ENCODE measurements at regions not wholly inside any gene's neighbourhood (a gene's known extent, or its start where the extent isn't known, plus 50 kb on each side); places are given as distances from the start of the nearest gene placed in this dataset.

DNA sequence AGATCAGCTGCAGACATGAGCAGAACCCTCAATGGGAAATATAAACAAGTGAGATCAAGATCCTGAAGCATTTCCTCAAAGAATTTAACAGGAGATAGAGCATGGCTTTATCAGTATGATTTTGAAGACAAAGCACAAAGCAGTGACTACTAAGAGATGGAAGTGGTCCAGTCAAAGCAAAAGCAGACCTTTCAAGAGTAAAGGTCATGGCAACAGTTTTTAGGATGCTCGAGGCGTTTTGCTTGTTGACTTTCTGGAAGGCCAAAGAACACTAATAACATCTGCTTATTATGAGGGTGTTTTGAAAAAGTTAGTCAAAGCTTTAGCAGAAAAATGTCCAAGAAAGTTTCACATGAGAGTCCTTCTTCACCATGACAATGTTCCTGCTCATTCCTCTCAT is 128.5 kb downstream of the KCNE4 start:
- TF ChIP-seq, protein P1, sequence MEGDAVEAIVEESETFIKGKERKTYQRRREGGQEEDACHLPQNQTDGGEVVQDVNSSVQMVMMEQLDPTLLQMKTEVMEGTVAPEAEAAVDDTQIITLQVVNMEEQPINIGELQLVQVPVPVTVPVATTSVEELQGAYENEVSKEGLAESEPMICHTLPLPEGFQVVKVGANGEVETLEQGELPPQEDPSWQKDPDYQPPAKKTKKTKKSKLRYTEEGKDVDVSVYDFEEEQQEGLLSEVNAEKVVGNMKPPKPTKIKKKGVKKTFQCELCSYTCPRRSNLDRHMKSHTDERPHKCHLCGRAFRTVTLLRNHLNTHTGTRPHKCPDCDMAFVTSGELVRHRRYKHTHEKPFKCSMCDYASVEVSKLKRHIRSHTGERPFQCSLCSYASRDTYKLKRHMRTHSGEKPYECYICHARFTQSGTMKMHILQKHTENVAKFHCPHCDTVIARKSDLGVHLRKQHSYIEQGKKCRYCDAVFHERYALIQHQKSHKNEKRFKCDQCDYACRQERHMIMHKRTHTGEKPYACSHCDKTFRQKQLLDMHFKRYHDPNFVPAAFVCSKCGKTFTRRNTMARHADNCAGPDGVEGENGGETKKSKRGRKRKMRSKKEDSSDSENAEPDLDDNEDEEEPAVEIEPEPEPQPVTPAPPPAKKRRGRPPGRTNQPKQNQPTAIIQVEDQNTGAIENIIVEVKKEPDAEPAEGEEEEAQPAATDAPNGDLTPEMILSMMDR (IDR thresholded peaks at IDR 0.05) = no peak
- TF ChIP-seq EZH2 (IDR thresholded peaks at IDR 0.05) (no peak), EZH2phosphoT487 (IDR thresholded peaks at IDR 0.05) (no peak)

Data from neural progenitor cell (in vitro differentiated cells).